ENCODE measurements at regions not wholly inside any gene's neighbourhood (a gene's known extent, or its start where the extent isn't known, plus 50 kb on each side); places are given as distances from the start of the nearest gene placed in this dataset.

DNA sequence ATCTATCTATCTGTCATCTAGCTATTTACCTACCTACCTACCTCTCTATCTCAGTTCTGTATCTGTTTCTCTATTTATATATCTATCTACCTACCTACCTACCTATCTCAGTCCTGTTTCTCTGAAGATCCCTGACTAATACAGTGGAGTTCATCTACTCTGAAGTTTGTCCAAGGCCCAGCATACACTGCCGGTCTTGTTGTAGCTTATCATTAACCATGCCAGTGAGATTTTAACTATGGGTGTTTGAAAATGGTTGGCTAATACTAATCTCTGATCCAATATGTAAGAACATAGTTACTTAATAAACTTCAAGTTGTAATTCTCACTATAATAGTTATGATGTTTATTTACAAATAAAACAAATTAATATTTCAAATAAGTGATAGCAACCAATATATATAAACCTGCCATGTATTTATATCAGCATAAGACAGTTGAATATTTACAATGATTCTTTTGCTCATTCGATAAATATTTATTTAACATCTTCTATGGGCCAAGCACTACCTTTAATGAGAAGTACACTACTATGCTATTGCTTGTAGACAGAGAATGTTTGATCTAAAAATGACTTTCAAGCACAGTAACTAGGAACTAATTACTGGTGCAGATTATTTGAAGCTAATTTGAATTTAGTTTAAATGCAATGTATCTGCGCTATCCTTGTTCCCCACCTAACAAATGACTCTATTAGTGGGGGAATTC, 242.1 kb downstream of the KLF5 start:
- TF ChIP-seq, protein P1, sequence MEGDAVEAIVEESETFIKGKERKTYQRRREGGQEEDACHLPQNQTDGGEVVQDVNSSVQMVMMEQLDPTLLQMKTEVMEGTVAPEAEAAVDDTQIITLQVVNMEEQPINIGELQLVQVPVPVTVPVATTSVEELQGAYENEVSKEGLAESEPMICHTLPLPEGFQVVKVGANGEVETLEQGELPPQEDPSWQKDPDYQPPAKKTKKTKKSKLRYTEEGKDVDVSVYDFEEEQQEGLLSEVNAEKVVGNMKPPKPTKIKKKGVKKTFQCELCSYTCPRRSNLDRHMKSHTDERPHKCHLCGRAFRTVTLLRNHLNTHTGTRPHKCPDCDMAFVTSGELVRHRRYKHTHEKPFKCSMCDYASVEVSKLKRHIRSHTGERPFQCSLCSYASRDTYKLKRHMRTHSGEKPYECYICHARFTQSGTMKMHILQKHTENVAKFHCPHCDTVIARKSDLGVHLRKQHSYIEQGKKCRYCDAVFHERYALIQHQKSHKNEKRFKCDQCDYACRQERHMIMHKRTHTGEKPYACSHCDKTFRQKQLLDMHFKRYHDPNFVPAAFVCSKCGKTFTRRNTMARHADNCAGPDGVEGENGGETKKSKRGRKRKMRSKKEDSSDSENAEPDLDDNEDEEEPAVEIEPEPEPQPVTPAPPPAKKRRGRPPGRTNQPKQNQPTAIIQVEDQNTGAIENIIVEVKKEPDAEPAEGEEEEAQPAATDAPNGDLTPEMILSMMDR (IDR thresholded peaks at IDR 0.05; ENCODE audit: poor library complexity), result no peak
- TF ChIP-seq EZH2 (IDR thresholded peaks at IDR 0.05; ENCODE audit: borderline replicate concordance) (no peak), EZH2phosphoT487 (IDR thresholded peaks at IDR 0.05; ENCODE audit: low read depth, severe bottlenecking, unreplicated experiment) (no peak)

All from hepatocyte (in vitro differentiated cells).